Endothelial cell of umbilical vein (primary cell): ENCODE measurements at regions not wholly inside any gene's neighbourhood (a gene's known extent, or its start where the extent isn't known, plus 50 kb on each side); places are given as distances from the start of the nearest gene placed in this dataset.

Source experiments
- EZH2 ChIP-seq: IDR thresholded peaks from 2 replicates; pipeline ENCODE4 v1.6.1; 2012; ENCODE audit warnings: borderline replicate concordance, low read depth, mild to moderate bottlenecking, moderate library complexity, low read length, inconsistent platforms; ENCODE audit not compliant: severe bottlenecking
- JUN ChIP-seq: IDR thresholded peaks from 2 replicates; pipeline ENCODE4 v1.6.1; 2011; ENCODE audit warnings: borderline replicate concordance, low read depth; ENCODE audit not compliant: insufficient read length, insufficient read depth
- MYC ChIP-seq: IDR thresholded peaks from one replicate; pipeline ENCODE4 v1.6.1; 2011; ENCODE audit warnings: mild to moderate bottlenecking, low read depth, low read length
- POLR2A ChIP-seq: IDR thresholded peaks from 2 replicates; pipeline ENCODE4 v1.6.1; 2012; ENCODE audit warnings: low read depth, mild to moderate bottlenecking, control low read depth, low read length
- POLR2AphosphoS5 ChIP-seq: IDR thresholded peaks from 2 replicates; pipeline ENCODE4 v1.6.1; 2012; ENCODE audit warnings: low read depth, mild to moderate bottlenecking, control low read depth, low read length, moderate library complexity; ENCODE audit not compliant: insufficient read depth
- TF ChIP-seq, protein P1 (sequence below): IDR thresholded peaks from 2 replicates; pipeline ENCODE4 v1.6.1; 2011; ENCODE audit not compliant: insufficient read depth, insufficient read length
- TF ChIP-seq, protein P2 (sequence below), 2 donors: IDR thresholded peaks; 1 replicate in 1 of 2; 2 replicates in 1 of 2; pipeline ENCODE4 v1.5.1; 2011; ENCODE audit warnings: low read length in 2 of 2, mild to moderate bottlenecking in 2 of 2, moderate library complexity in 2 of 2, control low read depth in 1 of 2, inconsistent platforms in 1 of 2, low read depth in 1 of 2; ENCODE audit not compliant: insufficient read depth in 1 of 2; ENCODE audit errors: extremely low read depth in 1 of 2

DNA sequence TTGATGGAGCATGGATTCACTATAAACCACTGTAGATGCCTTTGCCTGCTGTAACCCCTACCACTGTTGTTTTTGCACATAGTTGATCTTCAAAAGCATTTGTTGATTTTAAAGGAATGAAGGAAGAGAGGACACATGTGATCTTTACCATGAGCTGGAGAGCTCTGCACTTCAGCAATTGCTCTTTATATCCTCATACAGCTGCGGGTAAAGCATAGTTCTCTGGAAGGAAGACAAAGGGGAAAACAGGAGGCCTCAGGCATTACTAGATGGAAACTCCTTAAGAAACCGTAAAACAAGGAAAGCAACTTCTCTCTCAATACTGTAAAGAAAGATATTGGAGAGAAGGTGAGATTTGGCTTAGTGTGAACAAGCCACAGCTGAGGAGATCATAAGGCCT lies 60.6 kb downstream of the SCG2 start:
- TF ChIP-seq, protein P1, sequence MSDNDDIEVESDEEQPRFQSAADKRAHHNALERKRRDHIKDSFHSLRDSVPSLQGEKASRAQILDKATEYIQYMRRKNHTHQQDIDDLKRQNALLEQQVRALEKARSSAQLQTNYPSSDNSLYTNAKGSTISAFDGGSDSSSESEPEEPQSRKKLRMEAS = no peak
- no peak for TF ChIP-seq POLR2AphosphoS5
- TF ChIP-seq, protein P2, sequence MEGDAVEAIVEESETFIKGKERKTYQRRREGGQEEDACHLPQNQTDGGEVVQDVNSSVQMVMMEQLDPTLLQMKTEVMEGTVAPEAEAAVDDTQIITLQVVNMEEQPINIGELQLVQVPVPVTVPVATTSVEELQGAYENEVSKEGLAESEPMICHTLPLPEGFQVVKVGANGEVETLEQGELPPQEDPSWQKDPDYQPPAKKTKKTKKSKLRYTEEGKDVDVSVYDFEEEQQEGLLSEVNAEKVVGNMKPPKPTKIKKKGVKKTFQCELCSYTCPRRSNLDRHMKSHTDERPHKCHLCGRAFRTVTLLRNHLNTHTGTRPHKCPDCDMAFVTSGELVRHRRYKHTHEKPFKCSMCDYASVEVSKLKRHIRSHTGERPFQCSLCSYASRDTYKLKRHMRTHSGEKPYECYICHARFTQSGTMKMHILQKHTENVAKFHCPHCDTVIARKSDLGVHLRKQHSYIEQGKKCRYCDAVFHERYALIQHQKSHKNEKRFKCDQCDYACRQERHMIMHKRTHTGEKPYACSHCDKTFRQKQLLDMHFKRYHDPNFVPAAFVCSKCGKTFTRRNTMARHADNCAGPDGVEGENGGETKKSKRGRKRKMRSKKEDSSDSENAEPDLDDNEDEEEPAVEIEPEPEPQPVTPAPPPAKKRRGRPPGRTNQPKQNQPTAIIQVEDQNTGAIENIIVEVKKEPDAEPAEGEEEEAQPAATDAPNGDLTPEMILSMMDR (IDR thresholded peaks at IDR 0.05; ENCODE audit: extremely low read depth in 1 of 2, insufficient read depth in 1 of 2, low read depth in 1 of 2, low read length in 2 of 2) = no peak
- no peak for TF ChIP-seq MYC
- TF ChIP-seq POLR2A = no peak
- no peak for TF ChIP-seq EZH2
- TF ChIP-seq JUN = no peak
